GM12864 (cell line): ENCODE measurements at regions not wholly inside any gene's neighbourhood (a gene's known extent, or its start where the extent isn't known, plus 50 kb on each side); places are given as distances from the start of the nearest gene placed in this dataset.
A peak's percentile ranks its signal among the peaks of the same experiment; 100 is the strongest.

Source experiments
- DNase-seq: peaks from one replicate; pipeline ENCODE4 v3.0.0-alpha.2; 2011; ENCODE audit warnings: low read depth
- H3K4me3 ChIP-seq: 2 replicates; pipeline ENCODE4 v1.5.1; 2011; ENCODE audit warnings: mild to moderate bottlenecking, low read depth, low read length, control low read depth
- TF ChIP-seq, protein P1 (sequence below): IDR thresholded peaks from 2 replicates; pipeline ENCODE4 v1.5.1; 2011; ENCODE audit warnings: low read depth, mild to moderate bottlenecking, moderate library complexity, low read length, control low read depth, inconsistent platforms; ENCODE audit errors: missing control alignments

DNA sequence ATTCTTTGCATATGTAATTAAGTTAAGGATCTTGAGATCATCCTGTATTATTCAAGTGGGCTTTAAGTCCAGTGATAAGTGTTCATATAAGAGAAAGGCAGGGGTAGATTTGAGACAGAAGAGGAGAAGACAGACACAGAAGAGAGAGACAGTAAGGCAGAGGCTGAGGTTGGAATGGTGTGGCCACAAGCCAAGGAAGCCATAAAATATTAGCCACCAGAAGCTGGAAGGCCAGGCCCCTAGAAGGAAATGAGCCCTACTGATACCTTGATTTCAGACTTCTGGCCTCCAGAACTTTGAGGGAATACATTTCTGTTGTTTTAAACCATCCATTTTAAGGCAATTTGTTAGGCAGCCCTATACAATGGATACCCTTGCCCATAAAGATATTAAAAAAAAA lies 66.9 kb upstream of the DLX2 start:
- no peak for DNase-seq
- H3K4me3 ChIP-seq, result no peak overlapping the region
- TF ChIP-seq, protein P1, sequence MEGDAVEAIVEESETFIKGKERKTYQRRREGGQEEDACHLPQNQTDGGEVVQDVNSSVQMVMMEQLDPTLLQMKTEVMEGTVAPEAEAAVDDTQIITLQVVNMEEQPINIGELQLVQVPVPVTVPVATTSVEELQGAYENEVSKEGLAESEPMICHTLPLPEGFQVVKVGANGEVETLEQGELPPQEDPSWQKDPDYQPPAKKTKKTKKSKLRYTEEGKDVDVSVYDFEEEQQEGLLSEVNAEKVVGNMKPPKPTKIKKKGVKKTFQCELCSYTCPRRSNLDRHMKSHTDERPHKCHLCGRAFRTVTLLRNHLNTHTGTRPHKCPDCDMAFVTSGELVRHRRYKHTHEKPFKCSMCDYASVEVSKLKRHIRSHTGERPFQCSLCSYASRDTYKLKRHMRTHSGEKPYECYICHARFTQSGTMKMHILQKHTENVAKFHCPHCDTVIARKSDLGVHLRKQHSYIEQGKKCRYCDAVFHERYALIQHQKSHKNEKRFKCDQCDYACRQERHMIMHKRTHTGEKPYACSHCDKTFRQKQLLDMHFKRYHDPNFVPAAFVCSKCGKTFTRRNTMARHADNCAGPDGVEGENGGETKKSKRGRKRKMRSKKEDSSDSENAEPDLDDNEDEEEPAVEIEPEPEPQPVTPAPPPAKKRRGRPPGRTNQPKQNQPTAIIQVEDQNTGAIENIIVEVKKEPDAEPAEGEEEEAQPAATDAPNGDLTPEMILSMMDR, result no peak

DNA sequence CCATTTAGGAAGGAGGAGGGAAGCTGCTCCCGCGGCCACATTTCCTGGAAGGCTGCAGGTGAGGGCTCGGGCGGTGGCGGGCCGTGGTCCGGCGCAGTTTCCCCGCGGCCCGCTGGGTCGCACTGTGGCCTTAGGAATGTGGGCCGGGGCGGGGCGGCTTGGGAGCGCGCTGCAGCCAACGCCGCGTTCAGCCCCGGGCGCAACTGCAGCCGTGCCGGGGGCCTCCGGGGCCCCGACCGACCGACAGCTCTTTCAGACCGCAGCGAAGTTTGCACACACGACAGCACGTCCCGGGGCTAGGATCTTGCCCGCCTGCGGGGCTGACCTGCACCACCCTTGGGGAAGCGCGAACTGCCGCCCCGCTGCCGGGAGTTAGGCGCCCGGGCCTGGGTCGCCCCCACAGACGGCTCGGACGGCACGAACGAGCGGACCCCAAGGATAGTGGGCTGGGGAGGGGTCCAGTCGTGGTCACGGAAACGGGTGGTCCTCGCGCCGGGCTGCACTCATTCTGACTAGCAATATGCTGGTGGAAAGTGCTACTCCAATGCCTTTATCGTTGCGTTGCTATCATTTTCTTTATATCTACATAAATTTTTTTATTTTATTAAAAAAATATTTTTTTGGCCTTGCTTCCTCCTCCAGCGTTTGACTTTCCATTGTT lies 69.9 kb upstream of the DLX2 start:
- TF ChIP-seq, protein P1, result peak; percentile 37
- DNase-seq, result no peak
- H3K4me3 ChIP-seq, result no peak overlapping the region

DNA sequence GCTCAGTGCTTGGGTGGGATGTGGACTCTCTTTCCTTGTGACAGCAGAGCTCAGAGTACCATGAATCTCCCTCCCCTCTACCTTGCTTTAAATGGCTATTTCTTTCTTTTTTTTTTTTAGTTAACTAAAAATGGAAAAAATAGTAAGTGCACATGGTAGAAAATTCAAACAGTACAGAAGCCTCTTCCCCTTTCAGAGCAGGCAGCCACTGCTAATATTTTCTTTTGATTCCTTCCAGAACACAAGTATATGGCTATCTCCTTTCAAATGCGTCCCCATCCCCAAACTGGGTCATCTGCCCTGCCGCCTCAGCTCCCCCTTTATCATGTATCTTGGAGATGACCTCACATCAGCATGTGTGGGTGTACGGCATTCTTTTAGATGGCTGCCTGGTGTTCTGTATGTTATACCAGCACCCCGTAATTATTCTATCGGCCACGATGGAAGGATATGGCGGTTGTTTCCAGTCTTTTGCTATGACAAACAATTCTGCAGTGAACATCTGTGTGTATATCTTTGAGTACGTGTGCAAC lies 70.5 kb upstream of the DLX2 start:
- H3K4me3 ChIP-seq, result no peak overlapping the region
- no peak for DNase-seq
- TF ChIP-seq, protein P1, result no peak

DNA sequence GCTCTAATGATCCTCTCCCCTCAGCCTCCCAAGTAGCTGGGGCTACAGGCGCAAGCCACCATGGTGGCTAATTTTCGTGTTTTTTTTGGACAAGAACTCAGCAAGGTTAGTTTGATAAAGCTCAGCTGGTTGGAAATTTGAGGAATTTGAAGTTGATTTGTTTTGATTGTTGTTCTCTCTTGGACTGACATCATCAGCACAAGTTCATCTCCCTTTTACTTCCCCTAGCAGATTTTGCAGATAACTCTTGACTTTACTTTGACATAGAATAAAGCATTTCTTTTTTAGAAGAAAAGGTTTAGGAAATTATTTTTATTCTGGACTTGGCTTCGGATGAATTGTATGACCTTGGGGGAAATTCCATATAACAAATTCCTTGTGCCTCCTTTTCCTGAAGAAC lies 74.9 kb upstream of the DLX2 start:
- TF ChIP-seq, protein P1, result no peak
- no peak for DNase-seq
- H3K4me3 ChIP-seq, result no peak overlapping the region

DNA sequence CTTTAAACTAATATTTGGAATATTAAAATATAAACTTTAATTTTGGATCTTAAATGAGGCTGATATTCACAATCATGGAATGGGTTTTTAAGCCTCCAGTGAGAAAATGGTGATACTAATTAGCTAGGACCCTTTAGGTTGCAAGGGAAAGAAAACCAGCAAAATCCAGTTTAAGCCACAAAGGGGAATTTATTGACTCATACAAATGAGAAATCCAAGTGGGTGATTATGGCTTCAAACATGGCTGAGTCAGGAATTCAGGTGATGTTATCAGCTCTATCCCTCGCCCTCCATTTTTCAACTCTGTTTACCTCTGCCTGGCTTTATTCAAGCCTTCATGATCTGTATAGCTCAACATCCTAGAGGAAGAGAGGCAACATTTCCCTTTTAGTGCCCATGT lies 75.3 kb upstream of the DLX2 start:
- H3K4me3 ChIP-seq, result no peak overlapping the region
- DNase-seq, result no peak
- TF ChIP-seq, protein P1, result no peak

DNA sequence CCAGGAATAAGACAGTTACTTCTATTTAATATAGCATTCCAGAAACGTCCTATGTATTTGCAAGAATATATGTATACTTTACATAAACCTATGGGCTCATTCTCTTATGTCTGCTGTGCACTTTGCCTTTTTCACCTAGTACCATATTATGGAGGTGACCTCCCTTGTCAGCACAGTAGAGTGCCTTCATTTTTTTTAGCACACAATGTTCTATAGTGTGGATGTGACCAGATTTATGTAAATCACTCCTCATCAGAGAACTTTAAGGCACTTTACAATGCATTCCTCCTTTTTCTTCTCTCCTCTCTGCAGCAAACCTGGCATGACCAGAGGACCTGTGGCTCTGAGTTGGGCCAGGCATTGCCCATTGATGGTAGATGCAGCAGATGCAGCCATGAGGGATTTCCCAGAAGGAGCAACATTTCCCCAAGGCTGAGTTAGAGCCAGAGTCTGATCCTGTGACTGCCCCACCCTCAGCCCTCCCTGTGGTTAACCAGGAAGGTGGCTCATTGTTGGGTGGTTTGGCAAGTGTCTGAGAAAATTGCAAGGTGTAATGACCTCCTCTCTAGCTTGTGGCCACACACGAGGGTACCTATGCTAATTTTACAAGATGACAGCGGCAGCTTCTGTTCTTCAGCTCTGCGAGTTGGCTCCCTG lies 76.5 kb upstream of the DLX2 start:
- no peak overlapping the region for H3K4me3 ChIP-seq
- TF ChIP-seq, protein P1, result no peak
- DNase-seq, result no peak
